CD4-positive, alpha-beta T cell (primary cell): ENCODE measurements at regions not wholly inside any gene's neighbourhood (a gene's known extent, or its start where the extent isn't known, plus 50 kb on each side); places are given as distances from the start of the nearest gene placed in this dataset.

Experiments used
- ATAC-seq: fragments of 200-7000 bp; cut with Tn5 transposase; one replicate; pipeline ENCODE4 v1.10.0; 2022; ENCODE audit warnings: mild to moderate bottlenecking; ENCODE audit not compliant: poor library complexity
- CTCF ChIA-PET: fragments of 350-600 bp; sonication (Branson Sonifier 250); formaldehyde crosslinking; loops from one replicate; lab custom pipeline; 2021; ENCODE audit warnings: antibody characterized with exemption, inconsistent platforms; lab: Charles Lee
- POLR2A ChIA-PET: fragments of 350-600 bp; sonication (Branson Sonifier 250); formaldehyde crosslinking; loops from one replicate; lab custom pipeline; 2021; ENCODE audit warnings: antibody characterized with exemption, inconsistent platforms; lab: Charles Lee
- DNase-seq, 14 experiments: peaks; one replicate each; pipeline ENCODE4 v3.0.0-alpha.2; 2013 to 2020; ENCODE audit warnings: mixed read lengths in 2 of 14
- H3K27ac ChIP-seq, 2 donors: one replicate each; pipeline versions ENCODE4 v1.5.1 to v1.7.0; 2013; ENCODE audit warnings: low read length in 2 of 2, low read depth in 1 of 2, mild to moderate bottlenecking in 1 of 2
- H3K27me3 ChIP-seq, 2 experiments: 1 replicate in 1 of 2; 2 replicates in 1 of 2; pipeline versions ENCODE4 v1.6.1 to v1.7.0; 2013; ENCODE audit warnings: low read length in 2 of 2, control low read depth in 1 of 2, mild to moderate bottlenecking in 1 of 2, moderate library complexity in 1 of 2; ENCODE audit not compliant: insufficient read depth in 2 of 2, control insufficient read depth in 1 of 2
- H3K36me3 ChIP-seq: one replicate; pipeline ENCODE4 v1.6.1; 2013; ENCODE audit warnings: low read length, control low read depth; ENCODE audit not compliant: insufficient read depth
- H3K4me1 ChIP-seq: one replicate; pipeline ENCODE4 v1.6.1; 2013; ENCODE audit warnings: low read length, control low read depth; ENCODE audit not compliant: insufficient read depth
- H3K4me3 ChIP-seq: one replicate; pipeline ENCODE4 v1.5.1; 2013; ENCODE audit warnings: mild to moderate bottlenecking, low read length, moderate library complexity
- H3K9me3 ChIP-seq, 2 experiments: 1 replicate in 1 of 2; 2 replicates in 1 of 2; pipeline versions ENCODE4 v1.6.1 to v1.7.0; 2013; ENCODE audit warnings: low read length in 2 of 2, mild to moderate bottlenecking in 2 of 2, control low read depth in 1 of 2, moderate library complexity in 1 of 2; ENCODE audit not compliant: control insufficient read depth in 1 of 2, insufficient read depth in 1 of 2
- H3K27ac Mint-ChIP-seq: one replicate; pipeline ENCODE4 v1.8.0; 2020; ENCODE audit warnings: mixed read lengths
- H3K27me3 Mint-ChIP-seq: one replicate; pipeline ENCODE4 v1.8.0; 2021; ENCODE audit warnings: mixed read lengths
- H3K36me3 Mint-ChIP-seq: one replicate; pipeline ENCODE4 v1.8.0; 2021; ENCODE audit warnings: low read depth, mixed read lengths
- H3K4me1 Mint-ChIP-seq: one replicate; pipeline ENCODE4 v1.8.0; 2021; ENCODE audit warnings: low read depth, mixed read lengths
- H3K4me3 Mint-ChIP-seq: one replicate; pipeline ENCODE4 v1.8.0; 2020; ENCODE audit warnings: mild to moderate bottlenecking, mixed read lengths
- H3K9me3 Mint-ChIP-seq: one replicate; pipeline ENCODE4 v1.8.0; 2020; ENCODE audit warnings: mixed read lengths
- intact Hi-C, 2 experiments: fragments of 100-400 bp; cut with DNase I in 1 of 2; cut with micrococcal nuclease in 1 of 2; formaldehyde crosslinking; loops; one replicate each; pipeline versions ENCODE4 v1.15.1 to v1.9.0; 2023 to 2025; cut with DNase I, micrococcal nuclease
- TF ChIP-seq, protein P1 (sequence below): fragments of 200-600 bp; IDR thresholded peaks from one replicate; pipeline ENCODE4 v1.8.0; 2022; ENCODE audit warnings: antibody characterized with exemption, mild to moderate bottlenecking

GRCh38 chr6:113060664-113061063, 713.5 kb downstream of the RFPL4B start:
- intact Hi-C loops: no loop called here
- Histone ChIP-seq H3K4me1 (no peaks in the 10 kb centered on the region), H3K4me3 (no peak overlapping the region), H3K27ac (no peak overlapping the region), H3K27me3 (no peaks in the 10 kb centered on the region), H3K36me3 (no peaks in the 10 kb centered on the region), H3K9me3 (no peaks in the 10 kb centered on the region)
- no peak for ATAC-seq
- CTCF ChIA-PET: no interaction called here
- TF ChIP-seq, protein P1, sequence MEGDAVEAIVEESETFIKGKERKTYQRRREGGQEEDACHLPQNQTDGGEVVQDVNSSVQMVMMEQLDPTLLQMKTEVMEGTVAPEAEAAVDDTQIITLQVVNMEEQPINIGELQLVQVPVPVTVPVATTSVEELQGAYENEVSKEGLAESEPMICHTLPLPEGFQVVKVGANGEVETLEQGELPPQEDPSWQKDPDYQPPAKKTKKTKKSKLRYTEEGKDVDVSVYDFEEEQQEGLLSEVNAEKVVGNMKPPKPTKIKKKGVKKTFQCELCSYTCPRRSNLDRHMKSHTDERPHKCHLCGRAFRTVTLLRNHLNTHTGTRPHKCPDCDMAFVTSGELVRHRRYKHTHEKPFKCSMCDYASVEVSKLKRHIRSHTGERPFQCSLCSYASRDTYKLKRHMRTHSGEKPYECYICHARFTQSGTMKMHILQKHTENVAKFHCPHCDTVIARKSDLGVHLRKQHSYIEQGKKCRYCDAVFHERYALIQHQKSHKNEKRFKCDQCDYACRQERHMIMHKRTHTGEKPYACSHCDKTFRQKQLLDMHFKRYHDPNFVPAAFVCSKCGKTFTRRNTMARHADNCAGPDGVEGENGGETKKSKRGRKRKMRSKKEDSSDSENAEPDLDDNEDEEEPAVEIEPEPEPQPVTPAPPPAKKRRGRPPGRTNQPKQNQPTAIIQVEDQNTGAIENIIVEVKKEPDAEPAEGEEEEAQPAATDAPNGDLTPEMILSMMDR: no peak
- H3K27me3 Mint-ChIP-seq: no peaks in the 10 kb centered on the region
- no peaks in the 10 kb centered on the region for H3K4me1 Mint-ChIP-seq
- no peaks in the 10 kb centered on the region for H3K36me3 Mint-ChIP-seq
- no peak overlapping the region for H3K4me3 Mint-ChIP-seq
- no peak for DNase-seq
- H3K9me3 Mint-ChIP-seq: no peaks in the 10 kb centered on the region
- POLR2A ChIA-PET: no interaction called here
- no peak overlapping the region for H3K27ac Mint-ChIP-seq

- H3K9me3 ChIP-seq: no peaks in the 10 kb centered on the region
- ATAC-seq (no peak), DNase-seq (no peak)
- Mint-ChIP-seq H3K36me3 (no peaks in the 10 kb centered on the region), H3K4me3 (no peak overlapping the region), H3K4me1 (no peaks in the 10 kb centered on the region), H3K27ac (no peak overlapping the region), H3K27me3 (no peaks in the 10 kb centered on the region), H3K9me3 (no peaks in the 10 kb centered on the region)
- TF ChIP-seq, protein P1: no peak
- no peak overlapping the region for H3K4me3 ChIP-seq
- no peaks in the 10 kb centered on the region for H3K4me1 ChIP-seq
- H3K27ac ChIP-seq: no peak overlapping the region
- no peaks in the 10 kb centered on the region for H3K27me3 ChIP-seq
- ChIA-PET POLR2A (no interaction called here), CTCF (no interaction called here)
- intact Hi-C loops: no loop called here
- no peaks in the 10 kb centered on the region for H3K36me3 ChIP-seq
Observed at GRCh38 chr6:113065611-113066010, 718.5 kb downstream of the RFPL4B start.

- CTCF ChIA-PET: no interaction called here
- POLR2A ChIA-PET: no interaction called here
Observed at GRCh38 chr6:113067612-113068275, 720.6 kb downstream of the RFPL4B start.

More at GRCh38 chr6:113067612-113068275, 720.6 kb downstream of the RFPL4B start:
- Mint-ChIP-seq H3K4me1 (no peaks in the 10 kb centered on the region), H3K27me3 (no peaks in the 10 kb centered on the region), H3K9me3 (no peaks in the 10 kb centered on the region), H3K27ac (no peak overlapping the region), H3K36me3 (no peaks in the 10 kb centered on the region), H3K4me3 (no peak overlapping the region)
- no peaks in the 10 kb centered on the region for H3K36me3 ChIP-seq
- ATAC-seq (no peak), DNase-seq (no peak)
- TF ChIP-seq, protein P1: no peak
- H3K4me3 ChIP-seq: no peak overlapping the region
- H3K4me1 ChIP-seq: no peaks in the 10 kb centered on the region
- H3K9me3 ChIP-seq: no peaks in the 10 kb centered on the region
- H3K27me3 ChIP-seq: no peaks in the 10 kb centered on the region
- no peak overlapping the region for H3K27ac ChIP-seq
- intact Hi-C loops: no loop called here
